Left lung (tissue), 4 donors: ENCODE measurements at regions not wholly inside any gene's neighbourhood (a gene's known extent, or its start where the extent isn't known, plus 50 kb on each side); places are given as distances from the start of the nearest gene placed in this dataset.

Experiments used
- ATAC-seq: fragments of 200-7000 bp; cut with Tn5 transposase; one replicate; pipeline ENCODE4 v1.9.1; 2020; ENCODE audit warnings: moderate library complexity
- DNase-seq, 4 donors: peaks; one replicate each; pipeline ENCODE4 v3.0.0-alpha.2; 2013 to 2020
- H3K27ac ChIP-seq, 2 donors: fragments of 200-600 bp; sonication (generic) in 1 of 2; one replicate each; pipeline versions ENCODE4 v1.5.0 to v1.8.0; 2020 to 2021
- H3K27me3 ChIP-seq, 2 donors: fragments of 200-600 bp; sonication (generic) in 1 of 2; one replicate each; pipeline versions ENCODE4 v1.5.0 to v1.8.0; 2020 to 2021
- H3K36me3 ChIP-seq, 2 donors: fragments of 200-600 bp; sonication (generic) in 1 of 2; one replicate each; pipeline versions ENCODE4 v1.5.0 to v1.8.0; 2020 to 2021
- H3K4me1 ChIP-seq, 2 donors: fragments of 200-600 bp; one replicate each; pipeline ENCODE4 v1.8.0; 2021
- H3K4me3 ChIP-seq, 2 donors: fragments of 200-600 bp; sonication (generic) in 1 of 2; one replicate each; pipeline versions ENCODE4 v1.5.0 to v1.8.0; 2020 to 2021; ENCODE audit warnings: mild to moderate bottlenecking in 1 of 2
- H3K9me3 ChIP-seq, 2 donors: fragments of 200-600 bp; sonication (generic) in 1 of 2; one replicate each; pipeline versions ENCODE4 v1.5.0 to v1.8.0; 2020 to 2021
- CTCF ChIP-seq, 2 donors: fragments of 200-600 bp; sonication (generic) in 1 of 2; IDR thresholded peaks; one replicate each; pipeline versions ENCODE4 v1.5.0 to v1.8.0; 2021; ENCODE audit warnings: antibody characterized with exemption in 2 of 2
- intact Hi-C, 2 donors: fragments of 100-400 bp; cut with DNase I; formaldehyde crosslinking; loops; one replicate each; pipeline versions ENCODE4 v1.11.2 to v1.14.2; 2022
- donor health status: DM: no; HTN: yes; CAD: no.
- donor health status: DM: no; HTN: no; CAD: no.

- intact Hi-C loops: no loop called here
- Histone ChIP-seq H3K9me3 (no peaks in the 10 kb centered on the region), H3K36me3 (no peaks in the 10 kb centered on the region), H3K4me1 (no peaks in the 10 kb centered on the region), H3K27me3 (peaks cover 0 to 97% of the 10 kb centered on the region in 2 donors), H3K4me3 (no peak overlapping the region), H3K27ac (no peak overlapping the region)
- no peak for TF ChIP-seq CTCF (IDR thresholded peaks at IDR 0.05)
- DNase-seq (peak in 1 of 4 donors; percentile 61), ATAC-seq (no peak)
Measured at GRCh38 chr4:3858046-3858730, 92.0 kb downstream of the ADRA2C start.

- H3K9me3 ChIP-seq: no peaks in the 10 kb centered on the region
- TF ChIP-seq CTCF (IDR thresholded peaks at IDR 0.05): no peak
- no peaks in the 10 kb centered on the region for H3K4me1 ChIP-seq
- no peak for DNase-seq
- intact Hi-C loops: no loop called here
- H3K36me3 ChIP-seq: no peaks in the 10 kb centered on the region
- H3K27me3 ChIP-seq: peaks cover 0 to 97% of the 10 kb centered on the region in 2 donors
- ATAC-seq: no peak
- no peak overlapping the region for H3K27ac ChIP-seq
- H3K4me3 ChIP-seq: no peak overlapping the region
Measured at GRCh38 chr4:3858765-3859388, 92.7 kb downstream of the ADRA2C start.

GRCh38 chr4:3859571-3859970 is 93.4 kb downstream of the ADRA2C start:
- ATAC-seq: no peak

GRCh38 chr4:3860061-3860912 is 94.1 kb downstream of the ADRA2C start:
- H3K27me3 ChIP-seq: peaks cover 0 to 97% of the 10 kb centered on the region in 2 donors
- ATAC-seq (no peak), DNase-seq (peak in 1 of 4 donors; percentile 68)
- H3K9me3 ChIP-seq: no peaks in the 10 kb centered on the region
- H3K4me3 ChIP-seq: no peak overlapping the region
- H3K27ac ChIP-seq: no peak overlapping the region
- TF ChIP-seq CTCF (IDR thresholded peaks at IDR 0.05): no peak
- no peaks in the 10 kb centered on the region for H3K36me3 ChIP-seq
- intact Hi-C loops: no loop called here
- no peaks in the 10 kb centered on the region for H3K4me1 ChIP-seq

More at GRCh38 chr4:3859571-3859970, 93.4 kb downstream of the ADRA2C start:
- no peak overlapping the region for H3K4me3 ChIP-seq
- DNase-seq: peak in 1 of 4 donors; percentile 60
- intact Hi-C loops: no loop called here
- H3K36me3 ChIP-seq: no peaks in the 10 kb centered on the region
- no peak for TF ChIP-seq CTCF (IDR thresholded peaks at IDR 0.05)
- no peaks in the 10 kb centered on the region for H3K9me3 ChIP-seq
- peaks cover 0 to 97% of the 10 kb centered on the region in 2 donors for H3K27me3 ChIP-seq
- H3K4me1 ChIP-seq: no peaks in the 10 kb centered on the region
- no peak overlapping the region for H3K27ac ChIP-seq
